NCI-H1694 (cell line): ENCODE measurements at regions not wholly inside any gene's neighbourhood (a gene's known extent, or its start where the extent isn't known, plus 50 kb on each side); places are given as distances from the start of the nearest gene placed in this dataset.

Experiments
- DNase-seq: peaks from one replicate; lab custom pipeline; 2025; lab: John Stamatoyannopoulos, UW

- DNase-seq = no peak
Measured at GRCh38 chr2:575030-575726, 102.0 kb downstream of the TMEM18 start.

- DNase-seq = no peak
Measured at GRCh38 chr2:573805-574392, 103.3 kb downstream of the TMEM18 start.

- no peak for DNase-seq
Measured at GRCh38 chr2:573025-573424, 104.2 kb downstream of the TMEM18 start.

GRCh38 chr2:569681-570080, 107.5 kb downstream of the TMEM18 start:
- DNase-seq = no peak

- no peak for DNase-seq
Measured at GRCh38 chr2:568639-569235, 108.5 kb downstream of the TMEM18 start.

- DNase-seq = no peak
Measured at GRCh38 chr2:567865-568638, 109.2 kb downstream of the TMEM18 start.

- DNase-seq = no peak
Measured at GRCh38 chr2:567496-567864, 109.7 kb downstream of the TMEM18 start.

DNA sequence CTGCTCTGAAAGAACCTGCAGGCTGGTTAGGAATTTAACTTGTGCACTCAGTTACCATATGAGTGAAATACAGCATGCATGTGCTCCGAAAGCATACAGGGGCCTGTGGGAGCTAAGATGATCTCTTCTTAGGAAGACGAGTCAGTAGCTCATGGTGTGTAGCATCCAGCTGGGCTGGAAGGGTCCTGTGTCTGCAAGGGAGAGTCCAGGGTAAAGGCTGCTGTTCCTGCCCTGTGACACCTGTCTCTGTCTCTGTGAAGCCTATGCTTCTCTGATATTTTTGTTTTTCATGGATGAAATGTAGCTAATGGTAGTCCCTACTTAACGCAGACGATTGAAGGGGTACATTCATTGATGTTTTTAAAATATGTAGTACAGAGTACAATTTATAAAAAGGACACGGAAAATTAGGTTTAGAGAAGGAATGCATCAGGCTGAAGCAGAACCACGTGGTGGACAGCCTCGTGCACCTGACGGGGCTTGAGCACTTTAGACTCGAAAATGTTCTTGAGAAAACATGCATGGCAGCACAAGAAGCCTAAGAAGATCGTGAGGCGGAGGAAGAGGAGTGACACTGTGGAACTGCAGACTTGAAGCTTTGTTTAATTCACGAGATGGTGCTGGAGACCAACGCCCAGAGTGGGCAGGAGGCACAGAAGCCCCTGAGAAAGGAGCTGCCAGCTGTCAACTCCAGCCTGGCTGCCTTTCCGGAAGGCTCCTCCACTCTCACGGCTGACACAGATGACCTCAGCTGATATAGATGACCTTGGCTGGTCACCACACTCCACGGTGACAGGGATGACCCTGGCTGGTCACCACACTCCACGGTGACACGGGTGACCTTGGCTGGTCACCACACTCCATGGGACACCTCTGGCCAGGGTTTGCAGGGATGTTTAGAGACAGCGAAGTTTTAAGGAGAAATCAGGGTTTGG, 110.6 kb downstream of the TMEM18 start:
- DNase-seq = no peak

- DNase-seq = no peak
Measured at GRCh38 chr2:564471-565181, 112.6 kb downstream of the TMEM18 start.

DNA sequence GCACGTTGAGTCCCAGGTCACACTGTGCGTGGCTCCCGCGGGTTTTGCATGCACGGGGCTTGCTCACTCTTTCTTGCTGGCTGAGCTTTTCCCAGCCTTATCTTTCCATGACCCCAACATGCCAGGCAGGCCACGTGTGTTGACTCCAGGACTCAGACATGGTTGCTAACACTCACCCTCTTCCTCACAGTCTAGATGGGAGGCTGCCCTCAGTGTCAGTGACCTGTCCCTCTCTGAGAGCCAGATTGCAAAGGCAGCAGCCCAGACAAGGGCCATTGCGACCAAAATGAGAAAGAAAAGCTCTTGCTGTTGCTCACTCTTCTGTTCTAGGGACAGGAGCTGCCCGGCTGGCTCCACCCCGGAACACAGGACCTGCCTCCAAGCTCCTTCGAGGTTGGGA, 113.7 kb downstream of the TMEM18 start:
- no peak for DNase-seq

GRCh38 chr2:562391-563364, 114.5 kb downstream of the TMEM18 start:
- DNase-seq = no peak

- no peak for DNase-seq
Measured at GRCh38 chr2:558879-559278, 118.3 kb downstream of the TMEM18 start.

- DNase-seq = no peak
Measured at GRCh38 chr2:558302-558642, 118.9 kb downstream of the TMEM18 start.

DNA sequence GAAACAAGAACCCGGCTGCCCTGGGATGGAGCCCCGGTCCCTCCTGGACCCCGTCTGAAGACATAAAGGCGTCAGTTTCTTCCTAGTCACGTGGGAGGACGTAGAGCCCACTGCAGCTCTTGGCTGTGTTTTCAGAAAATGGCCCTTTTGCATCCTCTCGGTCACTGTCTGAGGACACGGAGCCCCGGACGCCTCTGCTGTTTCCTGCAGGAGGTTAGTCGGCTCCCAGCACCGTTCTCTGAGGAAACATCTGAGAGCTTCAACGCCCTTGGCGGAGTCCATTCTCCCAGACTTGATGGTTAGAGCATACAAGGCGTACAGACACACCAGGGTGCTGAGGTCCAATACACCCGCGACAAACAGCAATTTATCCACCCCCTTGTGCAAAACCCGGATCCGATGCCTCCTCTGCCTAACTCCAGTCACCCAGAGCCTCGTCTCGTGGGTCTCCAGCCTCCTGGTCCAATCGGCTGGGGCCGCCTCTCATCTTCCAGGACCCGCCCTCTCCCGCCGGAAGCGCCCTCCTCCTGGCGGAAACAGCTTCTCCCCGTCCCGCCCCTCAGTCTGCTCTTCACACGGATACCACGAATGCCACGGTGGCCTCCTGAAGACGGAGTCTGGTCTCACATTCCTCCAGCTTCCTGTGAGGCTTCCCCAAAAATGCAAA, 119.4 kb downstream of the TMEM18 start:
- DNase-seq = no peak

DNA sequence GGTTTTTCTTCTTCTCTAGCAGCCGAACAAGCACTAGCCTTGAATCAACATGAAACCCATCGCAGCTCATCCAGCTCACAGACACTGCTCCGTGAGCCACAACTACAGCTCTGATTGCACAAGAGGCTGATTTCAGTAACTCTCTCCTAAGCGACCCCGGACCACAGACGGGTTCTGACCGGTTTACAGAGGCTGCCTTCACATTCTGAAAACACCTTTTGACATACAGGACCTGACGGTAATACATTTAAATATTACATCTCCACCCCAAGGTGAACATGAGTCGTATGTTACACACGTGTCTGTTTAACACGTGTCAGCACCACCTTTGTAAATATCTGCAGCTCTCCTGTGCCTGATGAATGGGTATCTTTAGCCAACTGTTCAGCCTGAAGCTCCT, 120.7 kb downstream of the TMEM18 start:
- DNase-seq = no peak

DNA sequence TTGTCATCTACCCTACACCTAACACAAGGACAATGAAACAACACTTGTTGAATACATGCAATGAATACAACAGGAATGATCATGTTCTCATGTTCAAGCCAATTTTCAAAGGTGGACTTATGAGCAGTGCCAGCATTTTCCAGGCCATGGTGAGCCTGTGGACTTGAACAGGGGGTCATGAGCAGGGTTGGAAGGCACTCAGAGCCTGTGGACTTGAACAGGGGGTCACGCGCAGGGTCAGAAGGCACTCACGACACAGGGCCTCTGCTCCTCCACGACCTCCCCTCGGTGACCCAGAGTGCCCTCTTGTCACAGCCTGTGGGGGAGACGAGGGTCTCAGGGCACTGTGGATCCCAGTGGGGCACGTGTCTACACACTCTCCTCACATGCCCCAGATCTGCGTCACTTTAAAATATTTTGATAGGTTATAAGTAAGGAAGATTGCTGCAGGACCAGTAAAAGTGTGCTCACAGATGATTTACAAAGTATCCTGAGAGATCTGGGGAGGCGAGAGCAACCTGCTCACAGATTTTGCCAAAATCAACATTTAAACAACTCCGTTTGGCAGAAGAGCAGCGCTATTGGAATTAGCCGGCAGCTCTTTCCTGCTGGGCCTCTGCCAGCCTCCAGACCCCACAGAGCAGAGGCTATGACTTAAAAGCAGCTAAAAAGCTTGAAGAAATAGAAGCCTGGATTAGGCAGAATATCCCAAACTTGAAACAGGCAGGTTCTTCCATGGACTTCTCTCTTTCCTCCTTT, 121.9 kb downstream of the TMEM18 start:
- DNase-seq = no peak

GRCh38 chr2:554444-554843, 122.8 kb downstream of the TMEM18 start:
- DNase-seq = no peak

DNA sequence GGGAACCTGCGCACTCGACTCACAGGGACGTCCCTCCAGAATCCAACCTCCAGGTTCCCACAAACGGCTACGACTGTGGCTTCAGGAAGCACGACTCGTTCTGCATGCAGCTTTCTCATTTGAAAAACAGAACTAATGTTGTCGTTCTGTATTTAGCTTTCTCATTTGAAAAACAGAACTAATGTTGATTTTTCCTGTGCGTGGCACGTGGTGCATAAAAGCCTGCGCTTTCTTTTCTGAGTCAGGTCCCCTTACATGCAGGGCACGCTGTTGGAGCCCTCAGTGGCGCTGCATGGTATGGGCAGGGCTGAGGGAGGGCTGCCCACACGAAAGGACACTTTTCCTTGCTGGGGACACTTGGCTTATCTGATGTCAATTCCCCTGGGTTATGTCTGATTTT, 124.3 kb downstream of the TMEM18 start:
- DNase-seq = no peak

- no peak for DNase-seq
Measured at GRCh38 chr2:551621-552020, 125.6 kb downstream of the TMEM18 start.
